Coronary artery (tissue), 2 donors: ENCODE measurements at regions not wholly inside any gene's neighbourhood (a gene's known extent, or its start where the extent isn't known, plus 50 kb on each side); places are given as distances from the start of the nearest gene placed in this dataset.

Source experiments
- DNase-seq: peaks from one replicate; pipeline ENCODE4 v3.0.0-alpha.2; 2017; ENCODE audit warnings: low spot score
- H3K27ac ChIP-seq, 2 donors: fragments of 200-600 bp; sonication (generic); one replicate each; pipeline ENCODE4 v1.5.1; 2016 to 2019
- H3K4me3 ChIP-seq: fragments of 200-600 bp; sonication (generic); 2 replicates; pipeline ENCODE4 v1.5.1; 2016; ENCODE audit warnings: mild to moderate bottlenecking, moderate library complexity
- CTCF ChIP-seq: fragments of 200-600 bp; sonication (generic); IDR thresholded peaks from one replicate; pipeline ENCODE4 v1.5.1; 2019; ENCODE audit warnings: antibody characterized with exemption

GRCh38 chr4:188459381-188459780 is 320.1 kb downstream of the TRIML1 start:
- H3K27ac ChIP-seq, result no peak overlapping the region
- TF ChIP-seq CTCF, result no peak
- H3K4me3 ChIP-seq, result no peak overlapping the region
- DNase-seq, result no peak

GRCh38 chr4:188463909-188464308 is 324.7 kb downstream of the TRIML1 start:
- no peak overlapping the region for H3K4me3 ChIP-seq
- DNase-seq, result no peak
- no peak for TF ChIP-seq CTCF
- no peak overlapping the region for H3K27ac ChIP-seq

- TF ChIP-seq CTCF, result no peak
- H3K4me3 ChIP-seq, result no peak overlapping the region
- no peak overlapping the region for H3K27ac ChIP-seq
- DNase-seq, result no peak
These were observed 326.8 kb downstream of the TRIML1 start for GRCh38 chr4:188466001-188466400.

GRCh38 chr4:188484256-188484655 is 345.0 kb downstream of the TRIML1 start:
- Histone ChIP-seq H3K4me3 (no peak overlapping the region), H3K27ac (no peak overlapping the region)
- DNase-seq, result no peak
- no peak for TF ChIP-seq CTCF

- DNase-seq, result no peak
- Histone ChIP-seq H3K27ac (no peak overlapping the region), H3K4me3 (no peak overlapping the region)
- TF ChIP-seq CTCF, result no peak
These were observed 346.7 kb downstream of the TRIML1 start for GRCh38 chr4:188485906-188486305.

- no peak for DNase-seq
- Histone ChIP-seq H3K4me3 (no peak overlapping the region), H3K27ac (no peak overlapping the region)
- TF ChIP-seq CTCF, result no peak
These were observed 353.6 kb downstream of the TRIML1 start for GRCh38 chr4:188492886-188493285.

- H3K4me3 ChIP-seq, result no peak overlapping the region
- no peak for TF ChIP-seq CTCF
- no peak overlapping the region for H3K27ac ChIP-seq
- no peak for DNase-seq
These were observed 355.9 kb downstream of the TRIML1 start for GRCh38 chr4:188495169-188495568.
